ENCODE measurements at regions not wholly inside any gene's neighbourhood (a gene's known extent, or its start where the extent isn't known, plus 50 kb on each side); places are given as distances from the start of the nearest gene placed in this dataset.

DNA sequence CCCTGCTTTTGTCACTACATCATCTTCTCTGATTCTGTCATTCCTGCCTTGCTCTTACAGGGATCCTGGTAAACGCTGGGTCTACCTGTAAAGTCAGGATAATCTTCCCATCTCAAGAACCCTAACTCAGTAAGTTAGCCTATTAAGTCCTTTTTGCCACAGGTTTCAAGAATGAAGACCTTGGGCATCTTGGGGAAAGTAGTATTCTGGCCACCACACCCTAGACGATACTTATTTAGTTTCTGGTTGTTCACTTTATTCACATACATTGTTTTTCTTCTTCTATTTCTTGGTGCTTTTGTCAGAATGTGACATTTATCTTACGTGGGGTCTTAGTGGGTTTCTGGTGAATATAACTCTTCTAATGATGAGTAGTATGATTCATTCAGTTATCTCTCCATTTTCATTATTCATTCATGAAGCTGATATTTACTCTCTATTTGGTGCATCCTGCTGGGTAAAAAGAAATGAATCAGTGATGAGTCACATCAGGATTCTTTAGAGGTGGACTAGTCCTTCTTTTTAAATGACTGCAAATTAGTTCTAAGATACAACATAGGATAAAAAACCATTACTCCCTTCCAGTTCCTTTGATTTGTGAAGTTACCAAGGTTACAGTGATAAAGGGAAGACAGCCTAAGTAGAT lies 514.4 kb upstream of the B3GALT2 start:
- FAIRE-seq (no peak), DNase-seq (no peak)
- no peaks in the 10 kb centered on the region for H3K9me3 ChIP-seq (ENCODE audit: control insufficient read depth in 2 of 3, insufficient read depth in 1 of 3, low read length in 3 of 3)
- no peaks in the 10 kb centered on the region for H3K27me3 ChIP-seq (ENCODE audit: control insufficient read depth, insufficient read depth, low read length)
- H3K4me1 ChIP-seq (ENCODE audit: control insufficient read depth in 2 of 3, insufficient read depth in 2 of 3, low read depth in 1 of 3, low read length in 3 of 3): no peaks in the 10 kb centered on the region
- intact Hi-C loops (cut with DNase I): no loop called here
- H3K27ac ChIP-seq (ENCODE audit: low read depth in 2 of 2, low read length in 2 of 2): no peak overlapping the region
- H3K36me3 ChIP-seq (ENCODE audit: control insufficient read depth in 2 of 3, insufficient read depth in 3 of 3, low read length in 3 of 3): no peaks in the 10 kb centered on the region
- no peak overlapping the region for H3K4me3 ChIP-seq (ENCODE audit: low read length in 3 of 3)
- no peak overlapping the region for H3K9ac ChIP-seq (ENCODE audit: low read length in 3 of 3)
- TF ChIP-seq, protein P1, sequence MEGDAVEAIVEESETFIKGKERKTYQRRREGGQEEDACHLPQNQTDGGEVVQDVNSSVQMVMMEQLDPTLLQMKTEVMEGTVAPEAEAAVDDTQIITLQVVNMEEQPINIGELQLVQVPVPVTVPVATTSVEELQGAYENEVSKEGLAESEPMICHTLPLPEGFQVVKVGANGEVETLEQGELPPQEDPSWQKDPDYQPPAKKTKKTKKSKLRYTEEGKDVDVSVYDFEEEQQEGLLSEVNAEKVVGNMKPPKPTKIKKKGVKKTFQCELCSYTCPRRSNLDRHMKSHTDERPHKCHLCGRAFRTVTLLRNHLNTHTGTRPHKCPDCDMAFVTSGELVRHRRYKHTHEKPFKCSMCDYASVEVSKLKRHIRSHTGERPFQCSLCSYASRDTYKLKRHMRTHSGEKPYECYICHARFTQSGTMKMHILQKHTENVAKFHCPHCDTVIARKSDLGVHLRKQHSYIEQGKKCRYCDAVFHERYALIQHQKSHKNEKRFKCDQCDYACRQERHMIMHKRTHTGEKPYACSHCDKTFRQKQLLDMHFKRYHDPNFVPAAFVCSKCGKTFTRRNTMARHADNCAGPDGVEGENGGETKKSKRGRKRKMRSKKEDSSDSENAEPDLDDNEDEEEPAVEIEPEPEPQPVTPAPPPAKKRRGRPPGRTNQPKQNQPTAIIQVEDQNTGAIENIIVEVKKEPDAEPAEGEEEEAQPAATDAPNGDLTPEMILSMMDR (IDR thresholded peaks at IDR 0.05; ENCODE audit: borderline replicate concordance, extremely low read depth, insufficient read depth): no peak

GRCh38 chr1:193699261-193699660 lies 512.8 kb upstream of the B3GALT2 start:
- TF ChIP-seq, protein P1 (IDR thresholded peaks at IDR 0.05; ENCODE audit: borderline replicate concordance, extremely low read depth, insufficient read depth): no peak
- no peak overlapping the region for H3K27ac ChIP-seq (ENCODE audit: low read depth in 2 of 2, low read length in 2 of 2)
- no peak overlapping the region for H3K9ac ChIP-seq (ENCODE audit: low read length in 3 of 3)
- H3K4me3 ChIP-seq (ENCODE audit: low read length in 3 of 3): no peak overlapping the region
- intact Hi-C loops (cut with DNase I): no loop called here
- no peaks in the 10 kb centered on the region for H3K27me3 ChIP-seq (ENCODE audit: control insufficient read depth, insufficient read depth, low read length)
- DNase-seq (no peak), FAIRE-seq (no peak)
- H3K36me3 ChIP-seq (ENCODE audit: control insufficient read depth in 2 of 3, insufficient read depth in 3 of 3, low read length in 3 of 3): no peaks in the 10 kb centered on the region
- H3K9me3 ChIP-seq (ENCODE audit: control insufficient read depth in 2 of 3, insufficient read depth in 1 of 3, low read length in 3 of 3): no peaks in the 10 kb centered on the region
- no peaks in the 10 kb centered on the region for H3K4me1 ChIP-seq (ENCODE audit: control insufficient read depth in 2 of 3, insufficient read depth in 2 of 3, low read depth in 1 of 3, low read length in 3 of 3)

DNA sequence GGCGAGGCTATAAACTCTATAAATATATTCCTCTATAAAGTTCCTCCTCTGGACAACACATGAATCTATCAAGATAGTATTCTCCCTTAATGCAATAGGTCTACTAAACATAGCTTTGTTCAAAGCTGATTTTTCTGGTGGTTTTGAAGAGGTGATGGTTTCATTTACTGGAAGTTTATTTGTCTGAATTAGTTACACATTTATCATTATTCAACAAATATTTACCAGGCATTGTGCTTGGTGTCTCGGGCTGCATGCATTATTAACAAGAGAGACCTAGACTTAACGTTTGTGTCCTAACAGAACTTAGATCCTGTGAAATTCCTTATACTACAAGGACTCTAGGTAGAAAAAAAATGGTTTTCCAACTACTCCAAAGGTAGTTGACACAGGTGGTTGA lies 511.4 kb upstream of the B3GALT2 start:
- Histone ChIP-seq H3K4me3 (ENCODE audit: low read length in 3 of 3) (no peak overlapping the region), H3K36me3 (ENCODE audit: control insufficient read depth in 2 of 3, insufficient read depth in 3 of 3, low read length in 3 of 3) (no peaks in the 10 kb centered on the region), H3K4me1 (ENCODE audit: control insufficient read depth in 2 of 3, insufficient read depth in 2 of 3, low read depth in 1 of 3, low read length in 3 of 3) (no peaks in the 10 kb centered on the region), H3K9me3 (ENCODE audit: control insufficient read depth in 2 of 3, insufficient read depth in 1 of 3, low read length in 3 of 3) (no peaks in the 10 kb centered on the region), H3K9ac (ENCODE audit: low read length in 3 of 3) (no peak overlapping the region), H3K27ac (ENCODE audit: low read depth in 2 of 2, low read length in 2 of 2) (no peak overlapping the region), H3K27me3 (ENCODE audit: control insufficient read depth, insufficient read depth, low read length) (no peaks in the 10 kb centered on the region)
- TF ChIP-seq, protein P1 (IDR thresholded peaks at IDR 0.05; ENCODE audit: borderline replicate concordance, extremely low read depth, insufficient read depth): no peak
- intact Hi-C loops (cut with DNase I): no loop called here
- FAIRE-seq: no peak
- no peak for DNase-seq

Data from kidney (tissue), 13 donors.